ENCODE measurements at regions not wholly inside any gene's neighbourhood (a gene's known extent, or its start where the extent isn't known, plus 50 kb on each side); places are given as distances from the start of the nearest gene placed in this dataset.
"Not testable (repeated sequence)": the region's sequence is repeated elsewhere in the genome, so short reads cannot be mapped to it uniquely, and the experiment has no call there.

- DNase-seq (ENCODE audit: low read depth in 3 of 3, low spot score in 2 of 3) = no peak
These were observed 150.0 kb downstream of the SHANK2 start for GRCh38 chr11:71102251-71102995.

- no peak for DNase-seq (ENCODE audit: low read depth in 3 of 3, low spot score in 2 of 3)
These were observed 150.8 kb downstream of the SHANK2 start for GRCh38 chr11:71101606-71102005.

- no peak for DNase-seq (ENCODE audit: low read depth in 3 of 3, low spot score in 2 of 3)
These were observed 151.3 kb downstream of the SHANK2 start for GRCh38 chr11:71101046-71101445.

DNA sequence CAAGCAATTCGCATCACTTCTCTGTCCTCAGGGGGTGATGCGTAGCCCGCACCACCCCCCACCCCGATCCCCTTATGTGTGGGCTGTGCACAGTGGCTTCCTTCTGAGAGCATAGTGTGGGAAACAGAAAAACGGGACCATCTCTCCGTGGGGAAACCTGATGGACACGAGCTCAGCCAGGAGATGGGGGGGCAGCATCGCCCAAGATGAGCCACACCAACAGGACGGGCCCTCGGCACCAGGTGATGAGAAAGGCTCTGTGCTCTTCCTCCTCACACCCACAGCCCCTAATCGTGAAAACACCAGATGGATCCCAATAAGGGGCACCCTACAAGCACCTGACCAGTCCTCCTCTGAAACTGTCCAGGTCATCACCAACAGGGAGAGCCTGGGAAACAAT, 153.6 kb downstream of the SHANK2 start:
- DNase-seq (ENCODE audit: low read depth in 3 of 3, low spot score in 2 of 3) = no peak

GRCh38 chr11:71097506-71098240, 154.7 kb downstream of the SHANK2 start:
- DNase-seq (ENCODE audit: low read depth in 3 of 3, low spot score in 2 of 3) = no peak

DNA sequence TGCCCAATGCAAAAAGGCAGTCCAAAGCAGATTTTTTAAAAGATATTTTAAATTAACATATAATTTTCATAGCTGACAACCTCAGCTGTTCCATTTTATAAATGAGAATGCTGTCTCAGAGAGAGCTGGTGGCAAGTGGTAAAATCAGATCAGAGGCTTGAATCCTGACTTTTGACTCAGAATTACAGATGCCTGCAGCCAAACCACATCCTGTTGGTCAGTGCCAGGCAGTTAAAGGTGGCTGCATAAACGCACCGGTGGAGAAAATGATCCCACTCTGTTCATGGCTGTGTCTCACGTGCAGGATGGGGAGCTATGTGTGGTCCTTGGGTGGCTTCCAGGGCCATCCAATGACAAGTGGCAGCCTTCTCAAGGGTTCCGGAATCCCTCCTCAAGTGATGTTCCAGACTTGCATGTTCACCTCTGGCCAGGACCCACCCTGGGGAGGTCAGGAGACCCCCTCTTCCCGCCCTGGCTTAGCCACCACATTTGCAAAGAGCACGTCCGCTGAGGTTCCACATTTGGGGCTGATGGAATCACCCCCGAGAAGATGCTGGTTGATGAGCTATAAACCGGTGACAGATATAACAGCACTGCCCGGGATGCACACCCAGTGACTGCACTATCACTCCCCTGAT, 155.5 kb downstream of the SHANK2 start:
- DNase-seq (ENCODE audit: low read depth in 3 of 3, low spot score in 2 of 3) = no peak

DNA sequence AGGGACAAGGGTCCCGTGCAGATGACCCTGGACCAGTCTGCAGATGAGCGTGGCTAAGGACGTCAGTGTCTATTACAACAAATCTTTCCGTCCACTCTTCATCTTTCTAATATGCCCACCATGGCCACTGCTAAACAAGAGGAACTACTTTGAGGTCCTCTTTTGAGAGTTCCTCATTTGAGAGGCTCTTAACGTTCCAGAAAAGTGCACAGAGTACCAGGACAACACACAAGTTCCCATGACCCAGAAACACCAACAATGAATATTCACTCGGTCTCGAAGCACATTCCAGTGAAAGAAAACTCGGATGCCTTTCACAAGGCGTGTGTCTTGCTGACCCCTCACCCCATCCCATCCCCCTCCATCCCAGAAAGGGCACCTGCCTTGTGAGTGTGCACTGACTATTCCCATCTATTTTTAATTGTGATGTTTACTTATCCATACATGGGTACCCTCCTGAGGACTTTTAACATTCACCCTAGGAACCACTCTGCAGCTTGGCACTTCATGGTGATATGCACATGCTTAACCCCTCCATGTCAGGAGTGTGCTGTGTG, 157.0 kb downstream of the SHANK2 start:
- DNase-seq (ENCODE audit: low read depth in 3 of 3, low spot score in 2 of 3) = no peak

GRCh38 chr11:71094296-71095077, 157.9 kb downstream of the SHANK2 start:
- DNase-seq (ENCODE audit: low read depth in 3 of 3, low spot score in 2 of 3) = no peak

GRCh38 chr11:71093783-71094182, 158.6 kb downstream of the SHANK2 start:
- DNase-seq (ENCODE audit: low read depth in 3 of 3, low spot score in 2 of 3) = no peak

DNA sequence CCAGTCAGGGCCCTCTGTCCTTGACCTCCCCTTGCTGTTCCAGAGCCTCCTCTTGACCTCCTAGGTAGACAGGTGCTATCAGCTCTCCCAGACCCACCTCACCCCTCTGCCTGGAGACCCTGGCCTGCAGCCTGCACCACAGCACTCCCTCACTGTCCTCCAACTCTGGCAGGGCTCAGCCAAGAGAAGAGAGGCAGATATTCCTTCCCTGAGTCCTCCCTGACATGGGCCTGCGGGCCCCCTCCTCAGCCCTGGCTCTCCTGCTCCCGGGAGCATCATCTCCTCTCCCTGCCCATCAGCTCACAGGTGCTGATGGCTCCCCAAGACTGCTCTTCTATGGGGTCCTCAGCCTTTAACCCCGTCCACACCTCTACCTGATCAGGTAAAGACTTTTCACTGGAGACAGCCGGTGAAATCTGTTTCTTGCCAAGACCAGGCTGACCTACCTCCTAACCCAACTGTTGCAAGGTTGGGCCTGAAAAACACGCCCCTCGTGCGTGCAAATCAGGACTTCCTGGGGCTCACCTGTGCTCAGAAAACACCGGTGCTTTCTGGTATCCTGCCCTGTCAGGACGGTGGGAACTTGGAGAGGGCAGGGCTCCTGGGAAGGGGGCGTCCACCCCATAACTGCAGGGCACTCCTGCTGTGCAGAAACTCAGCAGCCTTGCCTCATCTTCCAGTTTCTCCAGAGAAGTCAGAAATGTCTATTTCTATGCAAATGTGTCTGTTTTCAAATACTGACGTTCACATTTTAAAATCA, 160.7 kb downstream of the SHANK2 start:
- no peak for DNase-seq (ENCODE audit: low read depth in 3 of 3, low spot score in 2 of 3)

- DNase-seq (ENCODE audit: low read depth in 3 of 3, low spot score in 2 of 3) = no peak
These were observed 162.8 kb downstream of the SHANK2 start for GRCh38 chr11:71089571-71089970.

GRCh38 chr11:71088314-71089215, 163.8 kb downstream of the SHANK2 start:
- not testable (repeated sequence) for DNase-seq (ENCODE audit: low read depth in 3 of 3, low spot score in 2 of 3)

DNA sequence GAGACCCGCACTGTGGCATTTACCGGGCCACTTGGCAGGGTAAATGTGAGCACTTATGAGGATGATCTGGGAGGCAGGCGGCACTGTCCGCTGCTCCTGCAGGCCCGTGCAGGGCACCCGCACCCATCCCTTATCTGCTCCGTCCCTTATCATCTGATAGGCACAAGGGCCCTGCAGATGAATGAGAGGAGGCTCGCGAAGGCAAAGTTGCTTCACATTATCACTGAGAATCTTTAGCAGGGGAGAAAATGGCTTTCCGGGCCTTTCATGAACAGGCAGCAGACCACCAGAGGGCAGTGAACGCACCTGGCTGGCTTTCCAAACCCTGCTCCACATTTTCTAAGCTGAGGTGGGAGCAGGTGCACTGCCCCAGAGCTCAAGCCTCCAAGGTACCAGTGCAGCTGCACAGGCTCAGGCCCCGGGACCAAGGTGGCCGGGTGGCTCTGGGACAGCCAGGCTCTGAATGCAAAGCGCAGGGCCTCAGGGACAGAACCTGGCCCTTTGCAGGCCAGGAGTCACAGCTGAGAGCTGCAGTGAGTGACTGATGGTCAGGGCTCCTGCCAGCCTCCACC, 165.6 kb downstream of the SHANK2 start:
- DNase-seq (ENCODE audit: low read depth in 3 of 3, low spot score in 2 of 3) = peak in 2 of 3 donors; percentile 10 to 21

DNA sequence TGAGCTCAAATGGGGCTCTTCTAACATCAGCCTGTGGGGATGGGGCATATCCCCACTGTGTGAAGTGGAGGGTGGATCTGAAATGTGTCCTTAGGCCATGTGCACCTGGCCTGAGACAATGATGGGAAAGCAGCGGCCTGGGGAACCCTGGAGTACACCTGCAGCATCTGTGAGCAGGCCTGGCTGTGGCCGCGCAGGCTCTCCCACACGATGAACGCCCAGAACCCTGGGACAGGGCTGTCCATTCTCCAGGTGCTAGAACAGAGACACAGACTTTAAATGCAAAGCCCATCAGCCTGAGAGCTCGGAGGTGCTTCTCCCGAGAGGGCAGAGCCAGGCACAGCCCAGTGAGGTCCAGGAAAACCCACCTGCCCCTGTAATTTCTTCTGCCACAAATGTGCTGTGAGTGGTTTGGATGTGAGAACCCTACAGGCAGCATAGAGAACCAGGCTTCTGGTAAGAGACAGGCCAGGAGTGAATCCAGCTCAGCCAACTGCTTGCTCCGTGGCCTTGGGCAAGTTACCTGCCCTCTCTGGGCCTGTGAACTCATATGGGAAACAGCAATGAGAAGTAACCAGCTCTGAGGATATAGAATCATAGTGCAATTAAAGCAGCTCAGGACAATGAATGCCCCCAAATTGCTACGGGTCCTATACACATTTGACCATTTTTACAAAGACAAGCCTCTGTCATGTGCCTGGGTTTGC, 167.9 kb downstream of the SHANK2 start:
- DNase-seq (ENCODE audit: low read depth in 3 of 3, low spot score in 2 of 3) = no peak

DNA sequence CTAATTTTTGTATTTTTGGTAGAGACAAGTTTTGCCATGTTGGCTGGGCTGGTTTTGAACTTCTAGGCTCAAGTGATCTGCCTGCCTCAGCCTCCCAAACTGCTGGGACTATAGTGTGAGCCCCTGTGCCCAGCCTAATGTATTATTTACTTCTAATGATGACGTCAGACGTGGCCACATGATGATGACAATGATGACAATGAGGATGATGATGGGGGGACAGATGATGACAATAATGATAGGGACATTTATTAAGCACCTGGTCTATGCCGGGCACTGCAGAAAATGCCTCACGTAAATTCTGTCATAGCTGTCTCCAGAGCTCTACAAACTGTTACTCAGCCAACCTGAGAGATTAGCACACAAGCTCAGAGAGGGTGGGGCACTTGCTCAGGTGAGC, 169.3 kb downstream of the SHANK2 start:
- DNase-seq (ENCODE audit: low read depth in 3 of 3, low spot score in 2 of 3) = no peak

- DNase-seq (ENCODE audit: low read depth in 3 of 3, low spot score in 2 of 3) = no peak
These were observed 169.9 kb downstream of the SHANK2 start for GRCh38 chr11:71082454-71082853.

GRCh38 chr11:71081704-71082230, 170.6 kb downstream of the SHANK2 start:
- no peak for DNase-seq (ENCODE audit: low read depth in 3 of 3, low spot score in 2 of 3)
